Neural progenitor cell (in vitro differentiated cells): ENCODE measurements at regions not wholly inside any gene's neighbourhood (a gene's known extent, or its start where the extent isn't known, plus 50 kb on each side); places are given as distances from the start of the nearest gene placed in this dataset.

Experiments
- DNase-seq: peaks from one replicate; pipeline ENCODE4 v3.0.0-alpha.2; 2016; ENCODE audit warnings: low spot score
- H2AFZ ChIP-seq: fragments of 200-600 bp; sonication (generic); replicated peaks from 2 replicates; pipeline ENCODE4 v1.6.1; 2016; ENCODE audit warnings: antibody characterized with exemption
- H3F3A ChIP-seq: fragments of 200-600 bp; sonication (generic); 2 replicates; pipeline ENCODE4 v1.6.1; 2016; ENCODE audit warnings: antibody characterized with exemption, low read depth
- H3K27ac ChIP-seq: fragments of 200-600 bp; sonication (generic); 2 replicates; pipeline ENCODE4 v1.5.1; 2016; ENCODE audit warnings: mild to moderate bottlenecking
- H3K27me3 ChIP-seq: fragments of 200-600 bp; sonication (generic); 2 replicates; pipeline ENCODE4 v1.6.1; 2016; ENCODE audit warnings: mild to moderate bottlenecking, moderate library complexity
- H3K36me3 ChIP-seq: fragments of 200-600 bp; sonication (generic); 2 replicates; pipeline ENCODE4 v1.5.1; 2016
- H3K4me1 ChIP-seq: fragments of 200-600 bp; sonication (generic); 2 replicates; pipeline ENCODE4 v1.6.1; 2016; ENCODE audit warnings: mixed run types
- H3K4me2 ChIP-seq: fragments of 200-600 bp; sonication (generic); 2 replicates; pipeline ENCODE4 v1.6.1; 2016
- H3K4me3 ChIP-seq: fragments of 200-600 bp; sonication (generic); 2 replicates; pipeline ENCODE4 v1.5.1; 2016
- H3K79me2 ChIP-seq: fragments of 200-600 bp; sonication (generic); 2 replicates; pipeline ENCODE4 v1.6.1; 2016; ENCODE audit warnings: low read depth
- H3K9ac ChIP-seq: fragments of 200-600 bp; sonication (generic); 2 replicates; pipeline ENCODE4 v1.6.1; 2016
- H3K9me3 ChIP-seq: fragments of 200-600 bp; sonication (generic); 2 replicates; pipeline ENCODE4 v1.5.1; 2016; ENCODE audit warnings: low read depth
- H4K20me1 ChIP-seq: fragments of 200-600 bp; sonication (generic); 2 replicates; pipeline ENCODE4 v1.6.1; 2016; ENCODE audit warnings: low read depth
- H3K27ac Mint-ChIP-seq: 3 replicates; pipeline ENCODE4 v1.8.0; 2021; ENCODE audit warnings: mixed read lengths
- H3K27me3 Mint-ChIP-seq: 2 replicates; pipeline ENCODE4 v1.8.0; 2022; ENCODE audit warnings: low read depth, mild to moderate bottlenecking, inconsistent platforms, moderate library complexity, mixed read lengths; ENCODE audit not compliant: insufficient read depth
- H3K36me3 Mint-ChIP-seq: 3 replicates; pipeline ENCODE4 v1.8.0; 2021; ENCODE audit warnings: mixed read lengths
- H3K4me1 Mint-ChIP-seq: 3 replicates; pipeline ENCODE4 v1.8.0; 2021; ENCODE audit warnings: mixed read lengths
- H3K4me3 Mint-ChIP-seq: 3 replicates; pipeline ENCODE4 v1.8.0; 2021; ENCODE audit warnings: mild to moderate bottlenecking, moderate library complexity, mixed read lengths
- H3K9me3 Mint-ChIP-seq: 3 replicates; pipeline ENCODE4 v1.8.0; 2020; ENCODE audit warnings: mixed read lengths
- EZH2 ChIP-seq: fragments of 200-600 bp; sonication (generic); IDR thresholded peaks from 2 replicates; pipeline ENCODE4 v1.6.1; 2017; ENCODE audit warnings: antibody characterized with exemption, mild to moderate bottlenecking, moderate library complexity
- EZH2phosphoT487 ChIP-seq: fragments of 200-600 bp; sonication (generic); IDR thresholded peaks from 2 replicates; pipeline ENCODE4 v1.6.1; 2017; ENCODE audit warnings: antibody characterized with exemption
- TF ChIP-seq, protein P1 (sequence below): fragments of 200-600 bp; sonication (generic); IDR thresholded peaks from 2 replicates; pipeline ENCODE4 v1.5.1; 2017; ENCODE audit warnings: antibody characterized with exemption, mild to moderate bottlenecking

DNA sequence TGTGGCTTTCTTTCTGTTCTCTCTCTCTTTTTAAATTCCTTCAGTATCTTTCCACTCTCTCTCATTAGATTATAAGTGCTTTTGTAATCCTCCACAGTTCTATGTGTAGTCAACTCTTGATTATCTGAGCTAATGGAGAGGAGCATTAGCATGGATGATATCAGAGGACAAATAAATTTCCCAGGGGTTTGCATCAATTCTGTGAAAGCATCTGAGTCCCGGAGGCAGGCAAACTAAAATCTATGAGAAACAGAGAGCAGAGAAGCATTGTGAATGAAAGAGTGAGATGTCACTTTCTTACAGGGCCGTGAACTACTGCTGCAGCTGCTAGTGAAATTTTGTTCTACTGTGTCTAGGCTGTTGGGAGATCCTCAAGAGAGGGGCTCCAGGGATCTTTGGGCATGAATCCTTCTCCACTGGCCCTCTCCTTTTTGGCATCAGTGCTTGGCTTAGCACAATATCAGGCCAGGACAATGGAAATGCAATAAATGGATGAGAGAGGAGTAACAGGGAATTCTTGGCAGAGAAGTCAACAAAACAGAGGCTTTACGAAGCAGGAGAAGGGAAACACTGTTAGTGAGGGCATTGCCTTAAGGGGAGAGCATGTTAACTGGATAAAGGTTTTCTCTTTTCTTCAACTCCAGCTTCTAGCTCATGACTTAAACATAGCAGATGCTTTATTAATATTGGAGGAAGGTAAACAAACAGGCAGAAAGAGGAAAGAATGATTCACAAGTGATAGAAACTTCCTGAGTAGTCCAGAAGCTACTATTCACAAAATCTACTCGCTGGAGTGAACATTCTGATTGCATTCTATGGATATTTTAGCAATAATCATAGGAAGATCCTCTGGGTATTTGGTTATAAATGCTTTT lies 847.0 kb upstream of the MAP3K7 start:
- no peak for DNase-seq
- Histone ChIP-seq H3K9me3 (no peaks in the 10 kb centered on the region), H2AFZ (peak overlapping the region; percentile 86)

GRCh38 chr6:91428953-91429560 lies 842.2 kb upstream of the MAP3K7 start:
- no peaks in the 10 kb centered on the region for H3F3A ChIP-seq

More for the DNA sequence above, 847.0 kb upstream of the MAP3K7 start:
- Histone ChIP-seq H3K79me2 (no peaks in the 10 kb centered on the region), H3K4me3 (no peak overlapping the region), H3K4me2 (no peak overlapping the region), H3F3A (peaks cover 26% of the 10 kb centered on the region), H3K9ac (no peak overlapping the region), H3K27me3 (no peaks in the 10 kb centered on the region), H4K20me1 (no peaks in the 10 kb centered on the region), H3K4me1 (peaks cover 23% of the 10 kb centered on the region), H3K36me3 (no peaks in the 10 kb centered on the region), H3K27ac (no peak overlapping the region)
- Mint-ChIP-seq H3K27ac (no peak overlapping the region), H3K4me3 (no peak overlapping the region), H3K9me3 (no peaks in the 10 kb centered on the region), H3K4me1 (peaks cover 27% of the 10 kb centered on the region), H3K36me3 (no peaks in the 10 kb centered on the region), H3K27me3 (no peaks in the 10 kb centered on the region)
- TF ChIP-seq, protein P1, sequence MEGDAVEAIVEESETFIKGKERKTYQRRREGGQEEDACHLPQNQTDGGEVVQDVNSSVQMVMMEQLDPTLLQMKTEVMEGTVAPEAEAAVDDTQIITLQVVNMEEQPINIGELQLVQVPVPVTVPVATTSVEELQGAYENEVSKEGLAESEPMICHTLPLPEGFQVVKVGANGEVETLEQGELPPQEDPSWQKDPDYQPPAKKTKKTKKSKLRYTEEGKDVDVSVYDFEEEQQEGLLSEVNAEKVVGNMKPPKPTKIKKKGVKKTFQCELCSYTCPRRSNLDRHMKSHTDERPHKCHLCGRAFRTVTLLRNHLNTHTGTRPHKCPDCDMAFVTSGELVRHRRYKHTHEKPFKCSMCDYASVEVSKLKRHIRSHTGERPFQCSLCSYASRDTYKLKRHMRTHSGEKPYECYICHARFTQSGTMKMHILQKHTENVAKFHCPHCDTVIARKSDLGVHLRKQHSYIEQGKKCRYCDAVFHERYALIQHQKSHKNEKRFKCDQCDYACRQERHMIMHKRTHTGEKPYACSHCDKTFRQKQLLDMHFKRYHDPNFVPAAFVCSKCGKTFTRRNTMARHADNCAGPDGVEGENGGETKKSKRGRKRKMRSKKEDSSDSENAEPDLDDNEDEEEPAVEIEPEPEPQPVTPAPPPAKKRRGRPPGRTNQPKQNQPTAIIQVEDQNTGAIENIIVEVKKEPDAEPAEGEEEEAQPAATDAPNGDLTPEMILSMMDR: no peak
- TF ChIP-seq EZH2: no peak
- TF ChIP-seq EZH2phosphoT487: no peak

DNA sequence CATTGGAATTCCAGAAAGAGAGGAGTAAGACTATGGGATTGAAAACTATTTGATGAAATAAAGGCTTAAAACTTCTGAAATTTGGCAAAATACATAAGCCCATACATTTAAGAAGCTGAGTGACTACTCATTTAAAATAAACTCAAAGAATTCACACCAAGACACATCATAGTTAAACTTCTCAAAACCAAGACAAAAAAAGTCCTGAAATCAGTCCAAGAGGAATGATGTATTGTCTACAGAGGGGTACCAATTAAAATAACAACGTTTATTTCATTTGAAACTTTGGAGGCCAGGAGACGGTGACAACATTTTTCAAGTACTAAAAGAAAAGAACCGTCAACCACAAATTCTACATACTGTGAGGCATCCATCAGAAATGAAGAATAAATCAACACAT lies 841.4 kb upstream of the MAP3K7 start:
- no peaks in the 10 kb centered on the region for H3K27me3 ChIP-seq

More at GRCh38 chr6:91428953-91429560, 842.2 kb upstream of the MAP3K7 start:
- no peaks in the 10 kb centered on the region for H3K36me3 ChIP-seq
- no peaks in the 10 kb centered on the region for H3K27me3 Mint-ChIP-seq
- H4K20me1 ChIP-seq: no peaks in the 10 kb centered on the region
- no peaks in the 10 kb centered on the region for H3K36me3 Mint-ChIP-seq
- no peaks in the 10 kb centered on the region for H3K9me3 Mint-ChIP-seq
- no peak overlapping the region for H3K27ac ChIP-seq
- no peaks in the 10 kb centered on the region for H3K79me2 ChIP-seq
- H2AFZ ChIP-seq: no peak overlapping the region
- TF ChIP-seq, protein P1: peak; percentile 12
- no peak for TF ChIP-seq EZH2phosphoT487
- H3K9me3 ChIP-seq: no peaks in the 10 kb centered on the region
- H3K27ac Mint-ChIP-seq: no peak overlapping the region
- H3K4me3 ChIP-seq: no peak overlapping the region
- no peaks in the 10 kb centered on the region for H3K4me1 ChIP-seq
- H3K4me2 ChIP-seq: no peak overlapping the region
- no peak overlapping the region for H3K9ac ChIP-seq
- H3K4me1 Mint-ChIP-seq: peaks cover 5% of the 10 kb centered on the region
- H3K27me3 ChIP-seq: no peaks in the 10 kb centered on the region
- DNase-seq: no peak
- H3K4me3 Mint-ChIP-seq: no peak overlapping the region

More for the DNA sequence above, 841.4 kb upstream of the MAP3K7 start:
- H3F3A ChIP-seq: no peaks in the 10 kb centered on the region
- H3K27ac Mint-ChIP-seq: no peak overlapping the region
- H3K79me2 ChIP-seq: no peaks in the 10 kb centered on the region
- H3K9me3 ChIP-seq: no peaks in the 10 kb centered on the region
- H3K4me1 ChIP-seq: no peaks in the 10 kb centered on the region
- no peaks in the 10 kb centered on the region for H3K9me3 Mint-ChIP-seq
- no peak for DNase-seq
- H3K36me3 Mint-ChIP-seq: no peaks in the 10 kb centered on the region
- no peaks in the 10 kb centered on the region for H3K27me3 Mint-ChIP-seq
- H3K4me2 ChIP-seq: no peak overlapping the region
- no peak overlapping the region for H3K9ac ChIP-seq
- no peaks in the 10 kb centered on the region for H3K36me3 ChIP-seq
- H3K4me1 Mint-ChIP-seq: no peaks in the 10 kb centered on the region
- H3K4me3 Mint-ChIP-seq: no peak overlapping the region
- H3K4me3 ChIP-seq: no peak overlapping the region
- H3K27ac ChIP-seq: no peak overlapping the region
- peak overlapping the region; percentile 1 for H2AFZ ChIP-seq
- TF ChIP-seq EZH2 (no peak), EZH2phosphoT487 (no peak)
- TF ChIP-seq, protein P1: no peak
- H4K20me1 ChIP-seq: no peaks in the 10 kb centered on the region
